Endothelial cell of umbilical vein (primary cell): ENCODE measurements at regions not wholly inside any gene's neighbourhood (a gene's known extent, or its start where the extent isn't known, plus 50 kb on each side); places are given as distances from the start of the nearest gene placed in this dataset.

Experiments used
- BruUV-seq: library from RNA; stranded (reverse); fragments of 400-500 nt; replicated peaks from 2 replicates; lab custom pipeline; 2021; lab: Mats Ljungman, UMichigan
- CTCF ChIA-PET: fragments of 300-600, 350-600 bp; sonication (Branson Sonifier 250); formaldehyde crosslinking; loops from one replicate; lab custom pipeline; 2021; ENCODE audit warnings: antibody characterized with exemption, inconsistent platforms; lab: Charles Lee
- POLR2A ChIA-PET: fragments of 300-600, 350-600 bp; sonication (Branson Sonifier 250); formaldehyde crosslinking; loops from one replicate; lab custom pipeline; 2021; ENCODE audit warnings: antibody characterized with exemption, inconsistent platforms; lab: Charles Lee
- DNase-seq: peaks from one replicate; pipeline ENCODE4 v3.0.0-alpha.2; 2011; ENCODE audit warnings: low read depth, low spot score
- FAIRE-seq: peaks from 2 replicates; lab custom pipeline; 2011; peaks lifted over from hg19 to GRCh38; lab: Jason Lieb, UNC
- H2AFZ ChIP-seq: 2 replicates; pipeline ENCODE4 v1.6.0; 2012; ENCODE audit warnings: low read depth, low read length, control low read depth, inconsistent platforms
- H3K27ac ChIP-seq: 2 replicates; pipeline ENCODE4 v1.5.1; 2011; ENCODE audit warnings: low read depth, mild to moderate bottlenecking, control low read depth, low read length, moderate library complexity; ENCODE audit not compliant: insufficient read depth
- H3K27me3 ChIP-seq, 2 experiments: 2 replicates each; pipeline versions ENCODE4 v1.6.0 to v1.6.1; 2011; ENCODE audit warnings: low read length in 2 of 2, mixed read lengths in 1 of 2; ENCODE audit not compliant: control insufficient read depth in 2 of 2, insufficient read depth in 2 of 2
- H3K36me3 ChIP-seq, 2 experiments: 2 replicates in 1 of 2; 3 replicates in 1 of 2; pipeline ENCODE4 v1.5.1; 2011; ENCODE audit warnings: low read length in 2 of 2, mild to moderate bottlenecking in 1 of 2, moderate library complexity in 1 of 2; ENCODE audit not compliant: control insufficient read depth in 2 of 2, insufficient read depth in 2 of 2; ENCODE audit errors: extremely low read depth in 1 of 2
- H3K4me1 ChIP-seq: 3 replicates; pipeline ENCODE4 v1.5.1; 2011; ENCODE audit warnings: mild to moderate bottlenecking, low read length; ENCODE audit not compliant: control insufficient read depth, insufficient read depth; ENCODE audit errors: extremely low read depth
- H3K4me2 ChIP-seq: 2 replicates; pipeline ENCODE4 v1.6.1; 2011; ENCODE audit warnings: low read length, control low read depth, mixed read lengths; ENCODE audit not compliant: insufficient read depth
- H3K4me3 ChIP-seq, 3 experiments: fragments of 200-600 bp in 1 of 3; sonication (generic), shearing (Covaris generic) in 1 of 3; replicated peaks in 1 of 3; 2 replicates each; pipeline ENCODE4 v1.5.1; 2011 to 2016; ENCODE audit warnings: control low read depth in 3 of 3, low read length in 3 of 3, mild to moderate bottlenecking in 2 of 3, inconsistent platforms in 1 of 3, low read depth in 1 of 3, moderate library complexity in 1 of 3; ENCODE audit not compliant: insufficient read depth in 1 of 3
- H3K79me2 ChIP-seq: 2 replicates; pipeline ENCODE4 v1.6.0; 2012; ENCODE audit warnings: low read length, inconsistent platforms; ENCODE audit not compliant: control insufficient read depth, insufficient read depth
- H3K9ac ChIP-seq: replicated peaks from 2 replicates; pipeline ENCODE3; 2011; ENCODE audit warnings: low read length, control low read depth; ENCODE audit not compliant: insufficient read depth; ENCODE audit errors: extremely low read depth
- H3K9me1 ChIP-seq: replicated peaks from 3 replicates; pipeline ENCODE4 v1.6.0; 2011; ENCODE audit warnings: mild to moderate bottlenecking, low read length; ENCODE audit not compliant: control insufficient read depth, insufficient read depth; ENCODE audit errors: extremely low read depth
- H3K9me3 ChIP-seq: replicated peaks from 2 replicates; pipeline ENCODE4 v1.5.1; 2012; ENCODE audit warnings: low read length, inconsistent platforms; ENCODE audit not compliant: control insufficient read depth, insufficient read depth
- H4K20me1 ChIP-seq: replicated peaks from 2 replicates; pipeline ENCODE3; 2011; ENCODE audit warnings: mild to moderate bottlenecking, low read length; ENCODE audit not compliant: control insufficient read depth, insufficient read depth; ENCODE audit errors: extremely low read depth
- CTCF ChIP-seq, 2 donors: IDR thresholded peaks; 1 replicate in 1 of 2; 2 replicates in 1 of 2; pipeline ENCODE4 v1.5.1; 2011; ENCODE audit warnings: low read length in 2 of 2, mild to moderate bottlenecking in 2 of 2, moderate library complexity in 2 of 2, control low read depth in 1 of 2, inconsistent platforms in 1 of 2, low read depth in 1 of 2; ENCODE audit not compliant: insufficient read depth in 1 of 2; ENCODE audit errors: extremely low read depth in 1 of 2
- EZH2 ChIP-seq: IDR thresholded peaks from 2 replicates; pipeline ENCODE4 v1.6.1; 2012; ENCODE audit warnings: borderline replicate concordance, low read depth, mild to moderate bottlenecking, moderate library complexity, low read length, inconsistent platforms; ENCODE audit not compliant: severe bottlenecking
- FOS ChIP-seq: IDR thresholded peaks from 2 replicates; pipeline ENCODE4 v1.6.1; 2011; ENCODE audit warnings: mild to moderate bottlenecking, low read length, moderate library complexity, borderline replicate concordance; ENCODE audit not compliant: insufficient read depth
- GATA2 ChIP-seq: IDR thresholded peaks from 2 replicates; pipeline ENCODE4 v1.7.0; 2011; ENCODE audit warnings: low read depth, mild to moderate bottlenecking, moderate library complexity, mixed read lengths, low read length; ENCODE audit not compliant: insufficient read length, insufficient read depth
- JUN ChIP-seq: IDR thresholded peaks from 2 replicates; pipeline ENCODE4 v1.6.1; 2011; ENCODE audit warnings: borderline replicate concordance, low read depth; ENCODE audit not compliant: insufficient read length, insufficient read depth
- MAX ChIP-seq: IDR thresholded peaks from 2 replicates; pipeline ENCODE4 v1.6.1; 2011; ENCODE audit not compliant: insufficient read depth, insufficient read length
- MYC ChIP-seq: IDR thresholded peaks from one replicate; pipeline ENCODE4 v1.6.1; 2011; ENCODE audit warnings: mild to moderate bottlenecking, low read depth, low read length
- POLR2A ChIP-seq: IDR thresholded peaks from 2 replicates; pipeline ENCODE4 v1.6.1; 2012; ENCODE audit warnings: low read depth, mild to moderate bottlenecking, control low read depth, low read length
- POLR2AphosphoS5 ChIP-seq: IDR thresholded peaks from 2 replicates; pipeline ENCODE4 v1.6.1; 2012; ENCODE audit warnings: low read depth, mild to moderate bottlenecking, control low read depth, low read length, moderate library complexity; ENCODE audit not compliant: insufficient read depth
- dilution Hi-C: fragments of 300-500 bp; cut with MboI; formaldehyde crosslinking; loops from one replicate; pipeline ENCODE4 v1.15.0; 2019; ENCODE audit warnings: low sequenced_read_pairs; ENCODE audit not compliant: extremely low pct_ligation_motif_present
- intact Hi-C: fragments of 100-400 bp; cut with micrococcal nuclease; formaldehyde crosslinking; loops from one replicate; pipeline ENCODE4 v1.10.0; 2022

- dilution Hi-C loops: no loop called here
- H3K4me2 ChIP-seq: no peak overlapping the region
Observed at GRCh38 chr1:228889289-228889688, 154.0 kb downstream of the RHOU start.

More at GRCh38 chr1:228889289-228889688, 154.0 kb downstream of the RHOU start:
- FAIRE-seq (no peak), DNase-seq (no peak)
- Histone ChIP-seq H3K4me3 (no peak overlapping the region), H3K9ac (no peak overlapping the region), H3K9me1 (no peaks in the 10 kb centered on the region), H3K9me3 (no peaks in the 10 kb centered on the region), H2AFZ (no peak overlapping the region), H3K27me3 (peaks cover 0 to 2% of the 10 kb centered on the region in 2 experiments), H3K27ac (no peak overlapping the region), H3K79me2 (no peaks in the 10 kb centered on the region), H4K20me1 (no peaks in the 10 kb centered on the region), H3K4me1 (no peaks in the 10 kb centered on the region), H3K36me3 (no peaks in the 10 kb centered on the region)
- ChIA-PET CTCF (no interaction called here), POLR2A (no interaction called here)
- no TSS peak for BruUV-seq
- intact Hi-C loops: no loop called here
- no peak for TF ChIP-seq EZH2
- no peak for TF ChIP-seq MYC
- no peak for TF ChIP-seq POLR2A
- no peak for TF ChIP-seq JUN
- TF ChIP-seq GATA2: no peak
- TF ChIP-seq CTCF (IDR thresholded peaks at IDR 0.05; ENCODE audit: extremely low read depth in 1 of 2, insufficient read depth in 1 of 2, low read depth in 1 of 2, low read length in 2 of 2): no peak
- TF ChIP-seq POLR2AphosphoS5: no peak
- TF ChIP-seq FOS: no peak
- TF ChIP-seq MAX: no peak
